GM18858 (cell line): ENCODE measurements at regions not wholly inside any gene's neighbourhood (a gene's known extent, or its start where the extent isn't known, plus 50 kb on each side); places are given as distances from the start of the nearest gene placed in this dataset.

ENCODE experiments used
- ATAC-seq: cut with Tn5 transposase; IDR thresholded peaks from one replicate; pipeline ENCODE4 v1.9.1; 2021; ENCODE audit not compliant: unreplicated experiment

DNA sequence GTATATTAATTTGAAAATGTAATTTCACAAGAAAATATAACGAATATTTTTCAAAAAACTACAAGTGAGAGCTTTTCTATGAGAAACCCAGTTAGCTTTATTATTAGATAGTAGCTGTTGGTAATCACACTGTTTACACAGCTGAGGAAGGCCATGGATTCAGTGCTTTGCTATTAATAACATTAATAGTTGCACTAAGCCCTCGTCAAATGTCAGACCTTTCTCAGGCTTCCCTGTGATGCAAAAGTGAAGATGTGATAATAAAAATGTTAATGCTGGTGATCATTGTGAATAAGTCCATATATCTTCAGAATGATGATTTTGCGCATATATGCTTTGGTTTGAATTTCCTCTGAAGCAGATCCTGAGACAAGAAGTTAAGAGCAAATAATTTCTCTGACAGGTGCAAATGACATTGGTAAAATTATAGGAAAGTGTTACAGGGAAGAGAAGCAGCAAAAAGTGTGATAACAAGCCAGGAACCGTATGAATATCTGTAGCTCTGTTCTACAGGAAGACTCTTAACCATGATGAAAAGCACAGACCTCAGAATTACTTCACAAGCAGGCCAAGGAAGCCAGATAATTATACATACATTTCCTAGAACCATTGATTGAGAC lies 56.5 kb upstream of the CNTN6 start:
- ATAC-seq: no peak

DNA sequence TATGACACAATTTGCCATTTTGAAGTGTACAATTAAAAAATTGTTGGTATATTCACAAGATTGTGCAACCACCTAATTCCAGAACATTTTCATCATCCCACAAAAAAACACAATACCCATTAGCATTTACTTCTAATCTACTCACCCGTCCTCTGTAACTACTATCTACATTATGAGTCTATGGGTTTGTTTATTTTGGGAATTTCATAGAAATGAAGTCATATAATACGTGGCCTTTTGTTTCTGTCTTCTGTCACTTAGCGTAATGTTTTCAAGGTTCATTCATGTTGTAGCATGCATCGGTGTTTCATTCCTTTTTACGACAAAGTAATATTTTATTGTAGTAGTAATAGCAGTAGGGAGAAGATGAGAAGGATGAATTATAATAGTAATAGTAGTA lies 55.2 kb upstream of the CNTN6 start:
- ATAC-seq: no peak
